K562 (cell line): ENCODE measurements at regions not wholly inside any gene's neighbourhood (a gene's known extent, or its start where the extent isn't known, plus 50 kb on each side); places are given as distances from the start of the nearest gene placed in this dataset.

Experiments
- MNT ChIP-seq, 2 experiments: fragments of 450-650 bp; conservative IDR thresholded peaks; 2 replicates each; pipeline ENCODE4 v1.6.1; 2017; ENCODE audit warnings: mild to moderate bottlenecking in 2 of 2, moderate library complexity in 2 of 2
- MTF1 ChIP-seq: fragments of 250-450 bp; sonication (Bioruptor Pico); IDR thresholded peaks from 2 replicates; pipeline ENCODE4 v1.9.0; 2021; ENCODE audit warnings: moderate library complexity, mild to moderate bottlenecking, inconsistent platforms, borderline replicate concordance
- REST ChIP-seq, 2 experiments: fragments of 450-650 bp; formaldehyde crosslinking in 1 of 2; IDR thresholded peaks; 2 replicates each; pipeline versions ENCODE4 v1.4.0 to v1.6.1; 2014 to 2020; ENCODE audit warnings: mild to moderate bottlenecking in 2 of 2, borderline replicate concordance in 1 of 2, low read depth in 1 of 2
- ZBTB40 ChIP-seq, 2 experiments: fragments of 450-650 bp in 1 of 2; sonication (generic) in 1 of 2; formaldehyde crosslinking in 1 of 2; IDR thresholded peaks; 2 replicates each; pipeline versions ENCODE4 v1.7.1 to v1.9.0; 2016 to 2022; ENCODE audit warnings: inconsistent platforms in 1 of 2, mild to moderate bottlenecking in 1 of 2, missing genetic modification reagents in 1 of 2
- TF ChIP-seq, protein P1 (sequence below), 3 experiments: IDR thresholded peaks in 2 of 3; conservative IDR thresholded peaks in 1 of 3; 2 replicates each; pipeline ENCODE4 v1.5.1; 2011 to 2012; ENCODE audit warnings: low read length in 3 of 3, mild to moderate bottlenecking in 3 of 3, control low read depth in 2 of 3, improper control_type of control experiment in 1 of 3, inconsistent platforms in 1 of 3, low read depth in 1 of 3, mixed read lengths in 1 of 3, moderate library complexity in 1 of 3; ENCODE audit not compliant: insufficient read depth in 2 of 3
- TF ChIP-seq, protein P2 (sequence below): fragments of 450-650 bp; IDR thresholded peaks from 2 replicates; pipeline ENCODE4 v1.6.1; 2014; ENCODE audit warnings: low read depth, mild to moderate bottlenecking, moderate library complexity, borderline replicate concordance

- no peak for TF ChIP-seq MNT (conservative IDR thresholded peaks at IDR 0.05)
- no peak for TF ChIP-seq MTF1 (CRISPR knock-in tag)
- TF ChIP-seq, protein P1, sequence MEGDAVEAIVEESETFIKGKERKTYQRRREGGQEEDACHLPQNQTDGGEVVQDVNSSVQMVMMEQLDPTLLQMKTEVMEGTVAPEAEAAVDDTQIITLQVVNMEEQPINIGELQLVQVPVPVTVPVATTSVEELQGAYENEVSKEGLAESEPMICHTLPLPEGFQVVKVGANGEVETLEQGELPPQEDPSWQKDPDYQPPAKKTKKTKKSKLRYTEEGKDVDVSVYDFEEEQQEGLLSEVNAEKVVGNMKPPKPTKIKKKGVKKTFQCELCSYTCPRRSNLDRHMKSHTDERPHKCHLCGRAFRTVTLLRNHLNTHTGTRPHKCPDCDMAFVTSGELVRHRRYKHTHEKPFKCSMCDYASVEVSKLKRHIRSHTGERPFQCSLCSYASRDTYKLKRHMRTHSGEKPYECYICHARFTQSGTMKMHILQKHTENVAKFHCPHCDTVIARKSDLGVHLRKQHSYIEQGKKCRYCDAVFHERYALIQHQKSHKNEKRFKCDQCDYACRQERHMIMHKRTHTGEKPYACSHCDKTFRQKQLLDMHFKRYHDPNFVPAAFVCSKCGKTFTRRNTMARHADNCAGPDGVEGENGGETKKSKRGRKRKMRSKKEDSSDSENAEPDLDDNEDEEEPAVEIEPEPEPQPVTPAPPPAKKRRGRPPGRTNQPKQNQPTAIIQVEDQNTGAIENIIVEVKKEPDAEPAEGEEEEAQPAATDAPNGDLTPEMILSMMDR (IDR thresholded peaks at IDR 0.05 in 2 of 3, conservative IDR thresholded peaks at IDR 0.05 in 1 of 3; ENCODE audit: insufficient read depth in 2 of 3, low read depth in 1 of 3, low read length in 3 of 3) = no peak
- no peak for TF ChIP-seq REST (IDR thresholded peaks at IDR 0.05; ENCODE audit: borderline replicate concordance)
- no peak for TF ChIP-seq REST (CRISPR knock-in tag; IDR thresholded peaks at IDR 0.05; ENCODE audit: low read depth)
- TF ChIP-seq, protein P2, sequence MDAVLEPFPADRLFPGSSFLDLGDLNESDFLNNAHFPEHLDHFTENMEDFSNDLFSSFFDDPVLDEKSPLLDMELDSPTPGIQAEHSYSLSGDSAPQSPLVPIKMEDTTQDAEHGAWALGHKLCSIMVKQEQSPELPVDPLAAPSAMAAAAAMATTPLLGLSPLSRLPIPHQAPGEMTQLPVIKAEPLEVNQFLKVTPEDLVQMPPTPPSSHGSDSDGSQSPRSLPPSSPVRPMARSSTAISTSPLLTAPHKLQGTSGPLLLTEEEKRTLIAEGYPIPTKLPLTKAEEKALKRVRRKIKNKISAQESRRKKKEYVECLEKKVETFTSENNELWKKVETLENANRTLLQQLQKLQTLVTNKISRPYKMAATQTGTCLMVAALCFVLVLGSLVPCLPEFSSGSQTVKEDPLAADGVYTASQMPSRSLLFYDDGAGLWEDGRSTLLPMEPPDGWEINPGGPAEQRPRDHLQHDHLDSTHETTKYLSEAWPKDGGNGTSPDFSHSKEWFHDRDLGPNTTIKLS = no peak
- TF ChIP-seq ZBTB40 (IDR thresholded peaks at IDR 0.05) = no peak
- no peak for TF ChIP-seq ZBTB40 (CRISPR knock-in tag; IDR thresholded peaks at IDR 0.05)
Measured at GRCh38 chr13:97139691-97140090, 82.4 kb upstream of the MBNL2 start.
